Fibroblast of pulmonary artery (primary cell): ENCODE measurements at regions not wholly inside any gene's neighbourhood (a gene's known extent, or its start where the extent isn't known, plus 50 kb on each side); places are given as distances from the start of the nearest gene placed in this dataset.

Experiments used
- DNase-seq: peaks from one replicate; pipeline ENCODE4 v3.0.0-alpha.2; 2010; ENCODE audit warnings: low read depth
- H3K4me3 ChIP-seq: replicated peaks from 2 replicates; pipeline ENCODE4 v1.5.1; 2011; ENCODE audit warnings: low read depth, mild to moderate bottlenecking, control low read depth, low read length, moderate library complexity
- CTCF ChIP-seq: IDR thresholded peaks from 2 replicates; pipeline ENCODE4 v1.5.1; 2011; ENCODE audit warnings: mild to moderate bottlenecking, control low read depth, low read length, inconsistent platforms; ENCODE audit errors: missing control alignments

DNA sequence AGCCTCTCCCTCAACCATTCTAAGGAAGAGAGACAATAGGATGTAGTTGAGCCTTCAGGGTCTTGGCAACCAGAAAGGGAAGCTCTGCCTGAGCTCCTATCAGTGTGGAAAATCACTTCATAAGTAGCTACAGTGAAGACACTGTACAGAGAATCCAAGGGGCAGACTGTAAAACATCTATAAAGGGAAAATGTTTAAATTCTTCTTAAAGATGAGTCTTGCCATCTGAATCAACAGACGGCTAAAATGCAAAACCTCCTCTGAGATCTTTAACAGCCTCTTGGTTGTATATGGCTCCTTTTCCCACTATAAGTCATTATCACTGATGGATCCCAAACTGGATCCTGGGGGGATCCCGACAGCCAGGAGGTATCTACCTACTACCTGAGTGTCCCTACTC is 239.2 kb upstream of the SOX9 start:
- no peak for TF ChIP-seq CTCF
- no peak for DNase-seq
- no peak overlapping the region for H3K4me3 ChIP-seq

DNA sequence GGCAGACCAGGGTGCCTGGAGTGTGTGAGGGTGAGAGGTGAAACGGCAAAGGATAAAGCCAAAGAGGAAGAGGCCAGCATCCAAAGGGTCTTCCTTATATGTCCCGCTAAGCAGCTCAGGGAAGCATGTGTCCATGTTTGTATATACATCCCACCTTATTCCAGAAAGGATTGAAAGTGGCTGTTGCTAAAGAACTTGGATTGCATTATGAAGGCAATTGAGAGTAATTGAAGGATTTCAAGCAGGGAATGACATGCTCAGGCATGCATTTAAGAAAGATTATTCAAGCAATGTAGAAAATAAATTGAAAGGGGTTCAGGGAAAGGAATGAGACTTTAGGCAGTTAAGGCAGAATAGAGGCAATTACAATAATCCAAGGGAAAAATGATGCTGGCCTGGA is 237.6 kb upstream of the SOX9 start:
- no peak for TF ChIP-seq CTCF
- no peak overlapping the region for H3K4me3 ChIP-seq
- DNase-seq = no peak

DNA sequence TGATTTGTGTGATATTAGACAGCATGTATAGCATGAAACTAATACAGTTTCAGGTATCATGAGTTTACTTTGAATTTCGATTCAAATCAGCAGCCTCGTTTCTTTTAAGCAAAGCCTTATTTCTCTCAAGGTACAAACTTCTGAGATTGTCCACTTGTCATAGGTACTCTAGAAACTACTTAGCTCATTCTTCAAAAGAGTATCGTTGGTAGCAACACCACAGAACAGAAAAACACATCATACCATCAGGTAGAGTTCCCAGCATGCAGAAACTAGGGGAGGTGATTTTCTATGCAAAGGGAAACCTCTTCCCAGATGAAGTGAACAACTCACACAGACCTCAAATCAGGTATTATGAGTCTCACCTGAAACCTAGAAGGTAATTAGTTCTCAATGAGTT is 237.0 kb upstream of the SOX9 start:
- TF ChIP-seq CTCF = no peak
- no peak overlapping the region for H3K4me3 ChIP-seq

DNA sequence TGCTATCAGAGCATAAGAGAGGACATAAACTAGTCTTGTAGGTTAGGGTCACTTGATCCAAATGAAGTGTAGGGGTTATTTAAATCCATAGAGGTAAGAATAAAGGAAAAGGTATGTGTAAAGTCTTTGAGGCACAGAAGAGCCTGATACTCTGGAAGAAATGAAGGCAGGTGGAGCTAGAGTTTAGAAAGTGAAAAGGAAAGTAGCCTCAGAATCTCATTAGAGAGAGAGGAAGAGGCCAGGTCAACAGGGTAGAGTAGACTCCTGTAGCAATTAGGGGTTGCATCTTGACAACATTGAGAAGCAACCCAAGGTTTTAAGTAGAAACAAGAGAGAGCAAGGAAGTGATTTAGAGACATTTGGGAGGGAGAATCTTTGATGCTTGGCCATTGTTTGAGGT is 235.2 kb upstream of the SOX9 start:
- TF ChIP-seq CTCF = no peak
- no peak overlapping the region for H3K4me3 ChIP-seq
- no peak for DNase-seq

More for the DNA sequence above, 237.0 kb upstream of the SOX9 start:
- no peak for DNase-seq

DNA sequence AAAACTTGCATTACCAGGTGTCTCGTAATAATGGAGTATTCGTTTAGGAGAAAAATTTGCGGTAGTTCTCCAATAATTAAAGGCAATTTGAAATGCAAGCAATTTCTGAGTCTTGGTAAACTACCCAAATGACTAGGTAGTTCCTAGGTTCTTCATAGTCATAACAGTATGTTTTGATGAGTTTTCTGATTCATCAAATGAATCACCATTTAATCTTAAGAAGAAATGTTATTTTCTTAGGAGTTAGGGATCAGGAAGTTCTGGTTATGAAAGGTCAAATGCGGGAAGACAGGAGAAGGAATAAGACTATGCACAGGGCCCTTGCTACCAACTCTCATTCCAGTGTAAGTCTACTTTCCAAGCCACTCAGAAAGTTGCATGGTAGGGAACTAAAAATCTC is 221.5 kb upstream of the SOX9 start:
- H3K4me3 ChIP-seq = no peak overlapping the region
- TF ChIP-seq CTCF = no peak
- DNase-seq = peak; percentile 8

GRCh38 chr17:71900621-71901229 is 220.1 kb upstream of the SOX9 start:
- H3K4me3 ChIP-seq = no peak overlapping the region
- DNase-seq = peak; percentile 3
- no peak for TF ChIP-seq CTCF

GRCh38 chr17:71902894-71903506 is 217.8 kb upstream of the SOX9 start:
- H3K4me3 ChIP-seq = no peak overlapping the region
- no peak for TF ChIP-seq CTCF
- peak; percentile 12 for DNase-seq
